IPS-NIHi11 (cell line): ENCODE measurements at regions not wholly inside any gene's neighbourhood (a gene's known extent, or its start where the extent isn't known, plus 50 kb on each side); places are given as distances from the start of the nearest gene placed in this dataset.

ENCODE experiments used
- DNase-seq: peaks from one replicate; pipeline ENCODE4 v3.0.0; 2012; ENCODE audit warnings: mixed read lengths, low spot score

DNA sequence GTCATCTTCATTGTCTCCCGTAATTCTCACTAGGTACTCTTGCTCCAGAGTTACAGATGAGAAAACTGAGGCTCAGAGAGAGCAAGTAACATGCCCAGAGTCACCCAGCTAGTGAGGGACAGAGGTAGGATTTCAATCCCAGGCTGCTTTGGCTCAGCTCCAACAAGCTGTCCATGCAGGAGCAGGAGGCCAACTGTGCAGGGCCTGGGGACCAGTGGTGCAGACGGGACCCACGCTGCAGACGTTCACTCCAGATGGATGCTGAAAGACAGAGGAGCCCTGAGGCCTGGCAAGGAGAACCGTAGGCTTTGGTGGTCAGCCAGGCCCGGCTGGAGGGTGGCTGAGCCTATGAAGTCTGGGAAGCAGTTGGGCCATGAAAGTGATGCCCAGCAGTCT lies 102.6 kb downstream of the MCFD2 start:
- no peak for DNase-seq
